Endothelial cell of umbilical vein (primary cell): ENCODE measurements at regions not wholly inside any gene's neighbourhood (a gene's known extent, or its start where the extent isn't known, plus 50 kb on each side); places are given as distances from the start of the nearest gene placed in this dataset.

Experiments used
- BruUV-seq: library from RNA; stranded (reverse); fragments of 400-500 nt; replicated peaks from 2 replicates; lab custom pipeline; 2021; lab: Mats Ljungman, UMichigan
- CTCF ChIA-PET: fragments of 300-600, 350-600 bp; sonication (Branson Sonifier 250); formaldehyde crosslinking; loops from one replicate; lab custom pipeline; 2021; ENCODE audit warnings: antibody characterized with exemption, inconsistent platforms; lab: Charles Lee
- POLR2A ChIA-PET: fragments of 300-600, 350-600 bp; sonication (Branson Sonifier 250); formaldehyde crosslinking; loops from one replicate; lab custom pipeline; 2021; ENCODE audit warnings: antibody characterized with exemption, inconsistent platforms; lab: Charles Lee
- DNase-seq: peaks from one replicate; pipeline ENCODE4 v3.0.0-alpha.2; 2011; ENCODE audit warnings: low read depth, low spot score
- FAIRE-seq: peaks from 2 replicates; lab custom pipeline; 2011; peaks lifted over from hg19 to GRCh38; lab: Jason Lieb, UNC
- H2AFZ ChIP-seq: 2 replicates; pipeline ENCODE4 v1.6.0; 2012; ENCODE audit warnings: low read depth, low read length, control low read depth, inconsistent platforms
- H3K27ac ChIP-seq: 2 replicates; pipeline ENCODE4 v1.5.1; 2011; ENCODE audit warnings: low read depth, mild to moderate bottlenecking, control low read depth, low read length, moderate library complexity; ENCODE audit not compliant: insufficient read depth
- H3K27me3 ChIP-seq, 2 experiments: 2 replicates each; pipeline versions ENCODE4 v1.6.0 to v1.6.1; 2011; ENCODE audit warnings: low read length in 2 of 2, mixed read lengths in 1 of 2; ENCODE audit not compliant: control insufficient read depth in 2 of 2, insufficient read depth in 2 of 2
- H3K36me3 ChIP-seq, 2 experiments: 2 replicates in 1 of 2; 3 replicates in 1 of 2; pipeline ENCODE4 v1.5.1; 2011; ENCODE audit warnings: low read length in 2 of 2, mild to moderate bottlenecking in 1 of 2, moderate library complexity in 1 of 2; ENCODE audit not compliant: control insufficient read depth in 2 of 2, insufficient read depth in 2 of 2; ENCODE audit errors: extremely low read depth in 1 of 2
- H3K4me1 ChIP-seq: 3 replicates; pipeline ENCODE4 v1.5.1; 2011; ENCODE audit warnings: mild to moderate bottlenecking, low read length; ENCODE audit not compliant: control insufficient read depth, insufficient read depth; ENCODE audit errors: extremely low read depth
- H3K4me2 ChIP-seq: 2 replicates; pipeline ENCODE4 v1.6.1; 2011; ENCODE audit warnings: low read length, control low read depth, mixed read lengths; ENCODE audit not compliant: insufficient read depth
- H3K4me3 ChIP-seq, 3 experiments: fragments of 200-600 bp in 1 of 3; sonication (generic), shearing (Covaris generic) in 1 of 3; replicated peaks in 1 of 3; 2 replicates each; pipeline ENCODE4 v1.5.1; 2011 to 2016; ENCODE audit warnings: control low read depth in 3 of 3, low read length in 3 of 3, mild to moderate bottlenecking in 2 of 3, inconsistent platforms in 1 of 3, low read depth in 1 of 3, moderate library complexity in 1 of 3; ENCODE audit not compliant: insufficient read depth in 1 of 3
- H3K79me2 ChIP-seq: 2 replicates; pipeline ENCODE4 v1.6.0; 2012; ENCODE audit warnings: low read length, inconsistent platforms; ENCODE audit not compliant: control insufficient read depth, insufficient read depth
- H3K9ac ChIP-seq: replicated peaks from 2 replicates; pipeline ENCODE3; 2011; ENCODE audit warnings: low read length, control low read depth; ENCODE audit not compliant: insufficient read depth; ENCODE audit errors: extremely low read depth
- H3K9me1 ChIP-seq: replicated peaks from 3 replicates; pipeline ENCODE4 v1.6.0; 2011; ENCODE audit warnings: mild to moderate bottlenecking, low read length; ENCODE audit not compliant: control insufficient read depth, insufficient read depth; ENCODE audit errors: extremely low read depth
- H3K9me3 ChIP-seq: replicated peaks from 2 replicates; pipeline ENCODE4 v1.5.1; 2012; ENCODE audit warnings: low read length, inconsistent platforms; ENCODE audit not compliant: control insufficient read depth, insufficient read depth
- H4K20me1 ChIP-seq: replicated peaks from 2 replicates; pipeline ENCODE3; 2011; ENCODE audit warnings: mild to moderate bottlenecking, low read length; ENCODE audit not compliant: control insufficient read depth, insufficient read depth; ENCODE audit errors: extremely low read depth
- CTCF ChIP-seq, 2 donors: IDR thresholded peaks; 1 replicate in 1 of 2; 2 replicates in 1 of 2; pipeline ENCODE4 v1.5.1; 2011; ENCODE audit warnings: low read length in 2 of 2, mild to moderate bottlenecking in 2 of 2, moderate library complexity in 2 of 2, control low read depth in 1 of 2, inconsistent platforms in 1 of 2, low read depth in 1 of 2; ENCODE audit not compliant: insufficient read depth in 1 of 2; ENCODE audit errors: extremely low read depth in 1 of 2
- EZH2 ChIP-seq: IDR thresholded peaks from 2 replicates; pipeline ENCODE4 v1.6.1; 2012; ENCODE audit warnings: borderline replicate concordance, low read depth, mild to moderate bottlenecking, moderate library complexity, low read length, inconsistent platforms; ENCODE audit not compliant: severe bottlenecking
- FOS ChIP-seq: IDR thresholded peaks from 2 replicates; pipeline ENCODE4 v1.6.1; 2011; ENCODE audit warnings: mild to moderate bottlenecking, low read length, moderate library complexity, borderline replicate concordance; ENCODE audit not compliant: insufficient read depth
- GATA2 ChIP-seq: IDR thresholded peaks from 2 replicates; pipeline ENCODE4 v1.7.0; 2011; ENCODE audit warnings: low read depth, mild to moderate bottlenecking, moderate library complexity, mixed read lengths, low read length; ENCODE audit not compliant: insufficient read length, insufficient read depth
- JUN ChIP-seq: IDR thresholded peaks from 2 replicates; pipeline ENCODE4 v1.6.1; 2011; ENCODE audit warnings: borderline replicate concordance, low read depth; ENCODE audit not compliant: insufficient read length, insufficient read depth
- MAX ChIP-seq: IDR thresholded peaks from 2 replicates; pipeline ENCODE4 v1.6.1; 2011; ENCODE audit not compliant: insufficient read depth, insufficient read length
- MYC ChIP-seq: IDR thresholded peaks from one replicate; pipeline ENCODE4 v1.6.1; 2011; ENCODE audit warnings: mild to moderate bottlenecking, low read depth, low read length
- POLR2A ChIP-seq: IDR thresholded peaks from 2 replicates; pipeline ENCODE4 v1.6.1; 2012; ENCODE audit warnings: low read depth, mild to moderate bottlenecking, control low read depth, low read length
- POLR2AphosphoS5 ChIP-seq: IDR thresholded peaks from 2 replicates; pipeline ENCODE4 v1.6.1; 2012; ENCODE audit warnings: low read depth, mild to moderate bottlenecking, control low read depth, low read length, moderate library complexity; ENCODE audit not compliant: insufficient read depth
- dilution Hi-C: fragments of 300-500 bp; cut with MboI; formaldehyde crosslinking; loops from one replicate; pipeline ENCODE4 v1.15.0; 2019; ENCODE audit warnings: low sequenced_read_pairs; ENCODE audit not compliant: extremely low pct_ligation_motif_present
- intact Hi-C: fragments of 100-400 bp; cut with micrococcal nuclease; formaldehyde crosslinking; loops from one replicate; pipeline ENCODE4 v1.10.0; 2022

- no peak overlapping the region for H3K4me2 ChIP-seq
- H3K4me1 ChIP-seq, result no peaks in the 10 kb centered on the region
- FAIRE-seq (no peak), DNase-seq (no peak)
- POLR2A ChIA-PET, result no interaction called here
- H3K9me3 ChIP-seq, result no peaks in the 10 kb centered on the region
- no peaks in the 10 kb centered on the region for H3K79me2 ChIP-seq
- H3K36me3 ChIP-seq, result no peaks in the 10 kb centered on the region
- dilution Hi-C loops, result no loop called here
- no peak overlapping the region for H3K9ac ChIP-seq
- H3K27me3 ChIP-seq, result peaks cover 14 to 21% of the 10 kb centered on the region in 2 experiments
- no peak overlapping the region for H2AFZ ChIP-seq
- H4K20me1 ChIP-seq, result no peaks in the 10 kb centered on the region
- TF ChIP-seq JUN (no peak), EZH2 (no peak), GATA2 (no peak), POLR2AphosphoS5 (no peak), CTCF (IDR thresholded peaks at IDR 0.05; ENCODE audit: extremely low read depth in 1 of 2, insufficient read depth in 1 of 2, low read depth in 1 of 2, low read length in 2 of 2) (no peak), MAX (no peak), FOS (no peak), MYC (no peak), POLR2A (no peak)
- H3K27ac ChIP-seq, result no peak overlapping the region
- no peak overlapping the region for H3K4me3 ChIP-seq
- H3K9me1 ChIP-seq, result no peaks in the 10 kb centered on the region
- CTCF ChIA-PET, result no interaction called here
- BruUV-seq, result no TSS peak
- intact Hi-C loops, result no loop called here
These were observed 92.0 kb upstream of the FAM136A start for GRCh38 chr2:70393881-70394280.
